ENCODE measurements at regions not wholly inside any gene's neighbourhood (a gene's known extent, or its start where the extent isn't known, plus 50 kb on each side); places are given as distances from the start of the nearest gene placed in this dataset.
"Not testable (repeated sequence)": the region's sequence is repeated elsewhere in the genome, so short reads cannot be mapped to it uniquely, and the experiment has no call there.

- Histone ChIP-seq H3K9me3 (no peaks in the 10 kb centered on the region), H3K27me3 (no peaks in the 10 kb centered on the region), H3K27ac (no peak overlapping the region), H3K4me3 (no peak overlapping the region), H3K4me1 (no peaks in the 10 kb centered on the region), H3K36me3 (no peaks in the 10 kb centered on the region)
- TF ChIP-seq CTCF (IDR thresholded peaks at IDR 0.05) = no peak
- TF ChIP-seq POLR2A (IDR thresholded peaks at IDR 0.05) = no peak
- intact Hi-C loops (cut with DNase I) = no loop called here
- no peak for DNase-seq
Measured at GRCh38 chr7:112958775-112959174, 127.9 kb downstream of the GPR85 start.

GRCh38 chr7:112957901-112958300 is 128.7 kb downstream of the GPR85 start:
- H3K4me1 ChIP-seq = no peaks in the 10 kb centered on the region
- no peak overlapping the region for H3K4me3 ChIP-seq
- no peaks in the 10 kb centered on the region for H3K36me3 ChIP-seq
- no peak for TF ChIP-seq CTCF (IDR thresholded peaks at IDR 0.05)
- no peak for TF ChIP-seq POLR2A (IDR thresholded peaks at IDR 0.05)
- H3K27me3 ChIP-seq = no peaks in the 10 kb centered on the region
- H3K27ac ChIP-seq = no peak overlapping the region
- intact Hi-C loops (cut with DNase I) = no loop called here
- DNase-seq = no peak
- H3K9me3 ChIP-seq = no peaks in the 10 kb centered on the region

GRCh38 chr7:112953031-112953430 is 133.6 kb downstream of the GPR85 start:
- intact Hi-C loops (cut with DNase I); H3K4me3 ChIP-seq; H3K9me3 ChIP-seq; H3K36me3 ChIP-seq; H3K27ac ChIP-seq; H3K4me1 ChIP-seq; DNase-seq: not testable (repeated sequence)
- peaks cover 0 to 11% (median 0%) of the 10 kb centered on the region in 4 donors for H3K27me3 ChIP-seq
- 35 to 66% methylated on average over 3 of the region's 3 CpGs for WGBS, 2 donors

GRCh38 chr7:112951070-112951469 is 135.6 kb downstream of the GPR85 start:
- 75 to 81% methylated on average over 4 of the region's 4 CpGs for WGBS, 2 donors
- Histone ChIP-seq H3K27ac (no peak overlapping the region), H3K9me3 (no peaks in the 10 kb centered on the region), H3K4me1 (no peaks in the 10 kb centered on the region), H3K27me3 (peaks cover 0 to 17% (median 0%) of the 10 kb centered on the region in 4 donors), H3K36me3 (no peaks in the 10 kb centered on the region), H3K4me3 (no peak overlapping the region)
- intact Hi-C loops (cut with DNase I) = no loop called here
- no peak for DNase-seq
- no peak for TF ChIP-seq CTCF (IDR thresholded peaks at IDR 0.05)
- TF ChIP-seq POLR2A (IDR thresholded peaks at IDR 0.05) = no peak

- intact Hi-C loops (cut with DNase I); H3K27ac ChIP-seq; H3K9me3 ChIP-seq; H3K36me3 ChIP-seq; H3K4me3 ChIP-seq; DNase-seq; H3K4me1 ChIP-seq: not testable (repeated sequence)
- H3K27me3 ChIP-seq = peaks cover 0 to 19% (median 0%) of the 10 kb centered on the region in 4 donors
- 64 to 65% methylated on average over 4 of the region's 4 CpGs for WGBS, 2 donors
Measured at GRCh38 chr7:112949682-112950081, 136.9 kb downstream of the GPR85 start.

- WGBS, 2 donors = 80 to 92% methylated on average over 2 of the region's 2 CpGs
- Histone ChIP-seq H3K9me3 (no peaks in the 10 kb centered on the region), H3K27me3 (peaks cover 0 to 19% (median 0%) of the 10 kb centered on the region in 4 donors), H3K36me3 (no peaks in the 10 kb centered on the region), H3K27ac (no peak overlapping the region), H3K4me3 (no peak overlapping the region), H3K4me1 (peaks cover 0 to 5% (median 0%) of the 10 kb centered on the region in 3 donors)
- intact Hi-C loops (cut with DNase I) = no loop called here
- no peak for DNase-seq
- no peak for TF ChIP-seq POLR2A (IDR thresholded peaks at IDR 0.05)
- no peak for TF ChIP-seq CTCF (IDR thresholded peaks at IDR 0.05)
Measured at GRCh38 chr7:112946350-112946749, 140.3 kb downstream of the GPR85 start.

All from esophagus squamous epithelium (tissue), 5 donors.